NCI-H146 treated with DMSO at 0.1 percent for 48 hours (cell line): ENCODE measurements at regions not wholly inside any gene's neighbourhood (a gene's known extent, or its start where the extent isn't known, plus 50 kb on each side); places are given as distances from the start of the nearest gene placed in this dataset.
"Not testable (repeated sequence)": the region's sequence is repeated elsewhere in the genome, so short reads cannot be mapped to it uniquely, and the experiment has no call there.

Experiments used
- DNase-seq: peaks from one replicate; lab custom pipeline; 2025; ENCODE audit not compliant: unreplicated experiment; lab: John Stamatoyannopoulos, UW

DNA sequence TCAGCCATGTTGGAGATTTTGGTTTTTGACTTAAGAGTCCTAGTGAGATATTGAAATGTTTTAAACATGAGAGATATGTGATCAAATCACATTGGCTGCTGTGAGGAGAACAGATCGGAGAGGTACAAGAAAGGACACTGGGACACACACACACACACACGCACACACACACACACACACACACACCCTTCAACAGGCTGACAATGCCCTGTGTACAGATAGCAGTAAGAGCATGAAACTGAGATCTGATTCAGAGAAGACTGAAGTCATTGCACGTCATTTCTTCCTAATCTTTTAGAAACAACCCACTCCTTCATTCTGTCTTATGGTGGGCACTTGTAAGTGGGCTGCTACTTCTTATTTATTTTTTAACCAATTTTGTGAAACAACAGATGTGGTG is 200.5 kb upstream of the E2F8 start:
- DNase-seq: no peak

DNA sequence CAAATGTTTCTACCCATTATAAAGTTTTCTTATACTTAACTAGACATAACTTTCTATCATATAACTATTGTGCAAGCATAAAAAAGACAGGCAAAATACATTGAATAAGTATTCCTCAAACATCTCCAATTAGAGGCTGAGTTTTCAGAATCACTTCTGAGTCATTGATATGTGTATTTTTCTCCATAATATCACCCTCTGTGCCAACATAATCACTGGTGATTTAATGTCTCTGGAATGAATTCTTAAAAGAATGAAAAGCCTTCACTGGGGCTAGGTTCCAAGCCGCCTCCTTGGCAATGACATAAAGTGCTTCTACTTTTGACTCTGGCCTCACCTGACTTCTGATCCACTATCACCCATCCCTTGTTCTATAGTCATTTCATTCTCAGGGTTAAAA is 197.0 kb upstream of the E2F8 start:
- no peak for DNase-seq

DNA sequence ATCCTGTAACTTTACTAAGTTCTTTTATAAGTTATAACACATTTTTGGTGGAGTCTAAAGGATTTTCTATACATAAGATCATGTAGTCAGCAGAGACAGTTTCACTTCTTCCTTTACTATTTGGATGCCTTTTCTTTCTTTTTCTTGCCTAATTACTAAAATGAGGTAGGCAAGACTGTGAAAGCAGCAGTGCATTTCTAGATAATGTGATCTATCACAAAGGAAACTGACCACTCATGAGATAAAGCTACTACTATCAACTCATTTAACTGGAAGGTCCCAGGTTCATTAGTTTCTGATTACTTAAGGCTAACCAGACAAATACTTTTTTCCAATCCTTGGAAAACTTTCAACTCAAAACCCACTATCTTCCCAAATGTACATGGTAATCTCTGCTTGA is 196.2 kb upstream of the E2F8 start:
- no peak for DNase-seq

DNA sequence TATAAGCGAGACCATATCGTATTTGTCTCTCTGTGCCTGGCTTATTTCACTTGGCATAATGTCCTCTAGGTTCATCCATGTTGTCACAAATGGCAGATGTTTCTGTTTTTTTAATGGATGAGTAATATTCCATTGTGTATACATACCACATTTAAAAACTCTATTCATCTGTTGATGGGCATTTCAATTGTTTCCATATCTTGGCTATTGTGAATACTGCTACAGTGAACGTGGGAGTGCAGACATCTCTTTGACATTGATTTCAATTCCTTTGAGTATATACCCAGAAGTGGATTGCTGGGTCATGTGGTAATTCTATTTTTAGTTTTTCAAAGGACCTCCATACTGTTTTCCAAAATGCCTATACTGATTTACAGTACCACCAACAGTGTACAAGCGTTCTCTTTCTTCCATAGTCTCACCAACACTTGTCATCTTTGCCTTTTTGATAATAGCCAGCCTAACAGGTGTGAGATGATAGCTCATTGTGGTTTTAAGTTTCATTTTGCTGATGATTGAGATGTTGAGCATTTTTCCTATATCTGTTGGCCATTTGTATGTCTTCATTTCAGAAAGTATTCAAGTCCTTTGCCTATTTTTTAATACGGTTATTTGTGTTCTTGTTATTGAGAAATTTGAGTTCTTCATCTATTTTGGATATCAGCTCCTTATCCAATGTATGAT is 194.7 kb upstream of the E2F8 start:
- no peak for DNase-seq

DNA sequence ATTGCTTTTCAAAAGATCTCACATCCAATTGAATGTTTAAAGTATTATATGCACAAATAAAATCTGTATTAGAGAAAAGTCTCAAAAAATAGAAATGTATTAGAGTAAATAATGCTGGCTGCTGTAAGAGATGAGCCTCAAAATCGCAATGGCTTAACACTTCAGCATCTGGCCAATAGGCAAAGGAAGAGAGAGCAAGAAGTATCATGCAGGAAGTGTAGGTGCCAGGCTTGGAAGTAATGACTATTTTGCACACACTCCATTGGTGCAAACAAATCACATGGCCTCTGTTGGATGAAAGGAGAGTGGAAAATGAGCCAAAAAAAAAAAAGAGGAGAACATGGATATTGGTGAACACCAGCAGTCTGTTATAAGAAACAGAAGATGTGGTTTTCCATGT is 193.0 kb upstream of the E2F8 start:
- no peak for DNase-seq

DNA sequence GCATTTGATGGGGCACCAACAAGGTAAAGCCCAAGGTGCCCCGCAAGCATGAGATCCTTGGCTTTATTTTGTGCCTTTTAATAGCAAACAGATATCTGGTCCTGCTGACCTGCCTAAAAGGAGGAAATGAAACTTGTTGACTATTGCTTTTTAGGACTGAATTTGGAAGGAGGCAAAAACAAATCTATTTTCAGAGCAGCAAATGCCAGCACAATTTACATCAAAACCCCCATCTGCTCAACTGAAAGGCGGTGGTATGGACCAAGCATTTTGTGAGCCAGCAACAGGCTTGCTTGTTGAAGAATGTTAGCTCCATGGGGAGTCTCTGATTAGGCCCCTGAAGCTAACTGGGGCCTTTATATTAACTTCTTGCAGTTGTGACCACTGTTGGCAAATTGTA is 192.6 kb upstream of the E2F8 start:
- no peak for DNase-seq

DNA sequence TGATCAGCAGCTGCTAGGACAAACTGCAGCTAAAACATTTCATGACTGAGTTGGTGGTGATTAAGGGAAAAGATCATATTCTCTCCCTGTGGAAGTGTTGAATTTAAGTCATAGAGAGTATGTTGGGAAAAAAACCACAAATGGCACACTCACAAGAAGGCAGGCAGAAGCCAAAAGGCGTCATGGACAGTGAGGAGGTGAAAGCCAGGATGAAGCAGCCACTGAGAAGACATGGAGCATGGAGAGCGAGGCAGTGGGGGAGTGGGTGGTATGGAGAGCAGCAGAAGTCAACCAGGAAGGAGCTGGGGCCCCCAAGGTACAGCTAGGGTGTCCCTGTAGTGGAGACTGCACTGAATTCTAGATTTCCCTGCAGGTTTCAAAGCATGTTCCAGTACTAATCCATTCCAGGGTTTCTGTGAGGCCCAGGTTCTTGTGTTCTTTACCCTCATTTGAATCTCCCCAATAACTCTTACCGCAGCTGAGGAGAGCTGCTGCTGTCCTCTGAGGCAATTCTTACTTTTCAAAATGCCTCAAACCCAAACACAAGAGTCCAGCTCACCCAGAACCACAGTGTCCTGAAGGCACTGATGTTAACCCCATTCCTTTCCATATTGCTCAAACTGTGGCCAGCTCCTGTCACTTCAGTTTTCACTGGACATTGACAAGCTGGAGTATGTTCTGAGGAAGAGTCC is 191.8 kb upstream of the E2F8 start:
- no peak for DNase-seq

DNA sequence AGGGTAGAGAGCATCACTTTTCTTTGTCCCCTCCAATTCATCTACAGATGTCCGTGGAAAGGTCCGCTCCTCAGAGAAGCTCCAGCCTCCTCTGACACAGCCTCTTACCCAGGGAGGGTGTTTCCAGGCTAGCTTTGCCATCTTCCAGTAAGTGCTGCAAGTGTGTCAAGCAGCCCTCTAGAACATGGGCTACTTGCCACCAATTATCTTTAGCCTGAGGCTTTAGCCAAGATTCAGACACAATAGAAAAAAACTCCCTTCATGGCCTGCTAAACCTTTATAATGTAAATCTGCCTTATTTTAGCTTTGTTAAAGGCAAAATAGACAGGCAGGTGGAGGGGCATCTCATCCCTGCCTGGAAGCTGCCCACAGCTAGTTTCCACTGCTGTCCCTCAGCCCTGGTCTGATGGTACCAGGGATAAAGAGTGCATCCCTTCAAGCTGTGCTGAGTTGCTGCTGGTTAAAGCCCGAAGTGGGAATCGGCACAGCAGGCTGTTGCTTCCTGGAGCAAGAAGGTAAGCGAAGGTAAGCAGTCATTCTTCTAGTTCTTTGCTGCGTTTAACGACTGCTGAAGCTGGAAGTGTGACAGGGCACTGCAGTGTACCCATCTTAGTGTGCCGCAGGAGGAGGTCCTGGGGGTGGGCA is 190.1 kb upstream of the E2F8 start:
- DNase-seq: no peak

DNA sequence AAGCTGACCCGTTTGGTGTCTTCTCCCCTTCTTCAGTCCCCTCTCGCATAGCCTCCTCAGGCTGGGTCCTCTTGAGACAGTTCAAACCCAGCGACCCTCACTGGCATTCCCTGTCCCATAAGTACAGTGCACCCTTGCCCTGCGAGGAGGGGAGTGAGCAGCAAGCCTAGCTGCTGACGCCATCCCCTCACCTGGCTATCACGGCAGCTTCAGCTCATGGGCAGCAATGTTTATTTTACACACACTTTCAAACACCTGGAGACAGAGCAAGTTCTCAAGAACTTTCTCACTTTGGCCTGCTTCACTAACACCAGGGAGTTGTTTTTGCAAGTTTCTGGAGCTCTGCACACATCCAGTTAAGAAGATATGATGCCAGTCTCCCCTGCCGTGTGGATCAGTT is 189.6 kb upstream of the E2F8 start:
- no peak for DNase-seq

DNA sequence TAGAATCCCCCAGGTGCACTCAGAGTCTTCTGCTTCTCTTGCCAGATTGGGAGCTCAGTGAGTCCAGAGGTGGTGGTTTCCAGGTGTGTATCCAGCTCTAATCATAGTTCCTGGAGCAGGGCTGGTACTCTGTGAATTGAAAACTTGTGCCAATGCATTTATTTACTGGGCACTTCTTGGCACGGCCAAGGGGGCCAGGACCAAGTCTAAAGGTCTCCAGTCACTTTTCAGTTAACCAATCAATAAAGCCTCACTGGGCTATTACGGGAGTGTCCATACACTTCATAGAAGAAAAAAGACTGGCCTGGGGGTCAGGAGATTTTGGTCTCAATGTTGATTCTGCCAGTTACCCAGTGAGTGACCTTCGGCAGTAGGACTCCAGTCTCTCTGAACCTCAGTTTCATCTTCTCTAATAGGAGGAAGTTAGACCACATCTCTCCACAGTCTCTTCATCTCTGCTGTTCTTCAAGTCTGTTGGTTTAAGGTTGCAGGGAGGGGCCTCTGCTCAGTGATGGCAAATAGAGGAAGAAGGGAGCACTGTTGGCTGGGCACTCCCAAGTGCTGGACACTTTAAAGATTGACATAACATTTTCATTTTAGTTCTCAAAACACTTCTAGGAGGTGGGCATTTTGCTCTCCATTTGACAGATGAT is 188.5 kb upstream of the E2F8 start:
- DNase-seq: no peak

DNA sequence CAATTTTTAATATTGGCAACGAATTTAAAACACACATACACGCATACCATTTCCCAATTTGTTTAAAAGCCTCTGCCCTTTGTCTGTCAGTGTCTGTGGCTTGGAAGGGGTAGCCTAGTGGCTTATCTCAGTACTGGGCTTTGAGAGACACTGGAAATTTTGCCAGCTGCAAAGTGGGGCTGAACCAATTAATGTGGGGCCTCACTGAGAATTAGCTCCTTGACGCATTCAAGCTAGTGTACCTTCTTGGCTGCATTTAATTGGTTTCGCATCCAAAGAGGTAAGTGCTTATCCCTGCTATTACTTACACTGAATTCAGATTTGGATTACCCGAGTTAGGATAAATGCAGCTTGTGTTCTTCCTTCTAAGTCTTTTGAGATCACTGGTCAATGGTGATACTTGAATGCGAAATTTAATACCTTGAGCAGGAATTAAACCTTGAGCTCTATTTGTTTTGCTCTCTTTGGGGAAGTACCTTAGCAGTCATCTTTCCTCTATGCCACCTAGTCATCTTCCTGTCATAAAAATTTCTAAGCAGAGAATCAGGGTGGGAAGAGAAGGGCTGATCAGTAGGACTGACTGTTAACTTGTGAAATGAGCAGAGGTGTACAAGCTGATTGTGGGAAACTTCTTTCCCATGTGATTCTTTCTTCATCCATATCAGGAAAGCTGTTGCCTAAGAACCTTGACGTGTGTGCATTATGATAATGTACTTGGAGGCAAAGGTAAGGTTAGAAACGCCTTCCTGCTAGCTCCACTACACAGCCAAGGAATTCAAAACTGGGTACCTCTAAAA is 187.7 kb upstream of the E2F8 start:
- no peak for DNase-seq

DNA sequence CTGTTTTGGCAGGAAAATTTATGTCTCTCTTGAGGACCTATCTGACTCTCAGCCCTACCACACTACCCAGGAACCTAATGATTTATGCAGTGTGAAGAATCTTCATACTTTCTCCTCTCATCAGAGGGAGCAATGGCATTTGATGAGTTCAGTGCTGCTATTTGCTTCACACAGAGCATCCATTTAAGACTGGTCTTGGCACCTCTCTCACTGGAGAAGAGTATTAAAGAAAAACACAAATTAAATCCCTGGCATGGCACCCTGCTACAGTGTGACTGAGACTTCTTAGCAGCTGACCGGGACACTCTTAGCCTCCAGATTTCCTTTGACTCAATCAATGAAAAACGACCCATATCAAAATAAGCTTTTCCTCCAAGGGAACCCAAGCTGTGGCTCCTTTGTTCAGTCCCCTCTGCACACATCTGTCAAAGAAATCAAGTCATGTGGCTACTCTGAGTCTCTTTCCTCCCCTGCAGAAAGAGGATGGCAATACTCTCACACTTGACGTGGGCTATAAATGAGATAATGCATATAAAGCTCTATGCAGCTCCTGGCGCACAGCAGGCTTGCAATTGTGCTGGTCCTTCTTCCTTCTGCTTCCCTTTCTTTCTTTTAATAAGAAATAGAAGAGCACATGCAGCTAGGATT is 186.1 kb upstream of the E2F8 start:
- no peak for DNase-seq

DNA sequence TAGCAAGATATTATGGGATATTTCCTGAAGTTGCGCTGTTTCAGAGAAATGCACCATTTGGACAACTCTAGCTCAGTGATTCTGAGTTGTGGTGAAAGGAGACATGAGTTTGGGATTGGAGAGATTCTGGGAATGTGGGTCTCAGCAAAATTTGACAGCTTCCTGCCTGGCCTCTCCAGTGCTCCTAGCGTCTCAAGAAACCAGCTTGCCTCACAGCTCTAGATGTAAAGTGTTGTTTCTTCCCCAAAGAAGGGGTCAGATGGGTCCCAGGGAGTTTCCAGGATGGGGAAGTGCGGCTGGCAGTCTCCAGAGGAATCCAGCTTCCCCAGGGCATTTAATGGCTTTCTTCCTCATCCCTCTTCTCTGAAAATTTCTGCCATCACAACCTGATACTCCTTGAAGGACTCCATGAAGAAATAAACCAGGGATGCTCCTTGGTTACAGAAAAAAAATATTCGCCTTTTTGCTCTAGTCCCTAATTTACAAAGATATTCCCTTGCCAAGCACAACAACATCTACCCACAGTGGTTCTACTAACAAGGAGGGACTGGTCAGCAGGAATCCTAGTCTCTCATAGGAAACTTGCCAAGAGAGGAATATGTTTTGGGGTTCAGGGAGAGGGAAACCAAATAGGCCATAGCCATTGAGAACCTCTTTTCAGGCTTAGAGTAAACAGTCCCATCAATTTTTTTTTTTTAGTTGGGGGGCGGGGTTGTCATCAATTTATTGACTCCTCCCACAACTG is 185.4 kb upstream of the E2F8 start:
- no peak for DNase-seq

DNA sequence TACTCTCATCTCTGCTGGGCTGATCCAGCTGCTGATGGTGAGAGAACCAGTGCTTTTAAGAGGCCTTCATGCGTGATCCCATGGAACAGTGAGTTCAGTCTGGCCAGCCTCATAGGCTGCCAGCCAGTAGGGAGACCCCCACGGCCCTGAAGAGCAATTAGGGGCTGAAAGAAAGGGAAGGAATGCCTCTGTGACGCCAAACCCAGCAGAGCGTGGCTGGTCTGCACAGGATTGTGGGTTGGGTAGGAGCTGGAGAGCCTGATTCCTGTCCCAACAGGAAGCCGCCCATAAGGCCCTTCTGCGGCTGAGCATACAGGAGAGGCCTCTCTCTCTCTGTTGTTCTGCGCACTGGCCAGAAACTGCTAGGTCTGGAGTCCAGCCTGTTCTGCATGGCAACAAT is 181.5 kb upstream of the E2F8 start:
- no peak for DNase-seq

DNA sequence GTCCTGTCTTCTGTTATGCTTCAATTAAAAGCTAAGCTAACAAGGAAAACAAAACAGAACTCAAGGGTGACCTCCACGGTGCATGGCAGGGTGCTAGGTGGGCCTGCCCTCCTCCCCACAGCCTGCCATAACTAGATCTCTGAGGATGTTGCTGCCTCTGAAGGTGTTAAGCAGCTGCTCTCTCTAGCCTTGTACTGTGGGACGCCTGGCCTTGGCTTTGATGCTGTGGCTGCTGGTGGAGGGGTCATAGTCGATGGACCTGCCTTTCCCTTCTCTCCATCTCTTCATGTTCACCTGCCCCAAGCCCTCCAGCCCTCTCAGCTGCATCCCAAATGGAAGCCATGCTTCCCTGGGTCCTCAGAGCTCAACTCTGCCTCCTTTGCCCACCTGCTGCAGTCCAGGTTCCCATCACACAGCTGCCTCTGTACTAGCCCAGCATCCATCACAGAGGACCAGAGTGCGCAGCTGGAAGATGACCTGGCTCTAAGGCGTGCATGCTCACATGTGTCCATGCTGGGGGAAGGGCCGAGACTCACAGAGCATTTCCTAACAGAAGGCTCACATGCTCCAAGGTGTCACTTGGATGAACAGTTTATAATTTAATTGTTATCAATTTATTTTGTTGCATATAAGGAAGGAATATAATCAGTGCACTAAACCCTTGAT is 180.3 kb upstream of the E2F8 start:
- DNase-seq: no peak

DNA sequence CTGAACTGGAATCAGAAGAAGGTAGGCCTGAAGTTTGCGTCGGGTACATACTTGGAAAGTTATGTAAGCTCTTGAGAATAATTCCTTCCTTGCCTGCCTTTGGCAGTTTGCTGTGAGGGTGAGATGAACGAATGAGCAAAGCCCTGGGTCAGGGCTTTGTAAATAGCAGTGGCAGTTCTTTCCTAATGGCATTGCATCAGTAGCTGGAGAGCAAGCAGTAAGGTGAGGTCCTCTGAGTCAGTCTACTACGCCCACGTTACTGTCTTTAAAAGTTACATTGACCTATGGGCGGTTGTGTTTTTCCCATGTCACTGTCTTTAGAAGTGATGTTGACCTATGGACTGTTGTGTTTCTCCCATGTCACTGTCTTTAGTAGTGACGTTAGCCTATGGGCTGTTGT is 179.1 kb upstream of the E2F8 start:
- no peak for DNase-seq

DNA sequence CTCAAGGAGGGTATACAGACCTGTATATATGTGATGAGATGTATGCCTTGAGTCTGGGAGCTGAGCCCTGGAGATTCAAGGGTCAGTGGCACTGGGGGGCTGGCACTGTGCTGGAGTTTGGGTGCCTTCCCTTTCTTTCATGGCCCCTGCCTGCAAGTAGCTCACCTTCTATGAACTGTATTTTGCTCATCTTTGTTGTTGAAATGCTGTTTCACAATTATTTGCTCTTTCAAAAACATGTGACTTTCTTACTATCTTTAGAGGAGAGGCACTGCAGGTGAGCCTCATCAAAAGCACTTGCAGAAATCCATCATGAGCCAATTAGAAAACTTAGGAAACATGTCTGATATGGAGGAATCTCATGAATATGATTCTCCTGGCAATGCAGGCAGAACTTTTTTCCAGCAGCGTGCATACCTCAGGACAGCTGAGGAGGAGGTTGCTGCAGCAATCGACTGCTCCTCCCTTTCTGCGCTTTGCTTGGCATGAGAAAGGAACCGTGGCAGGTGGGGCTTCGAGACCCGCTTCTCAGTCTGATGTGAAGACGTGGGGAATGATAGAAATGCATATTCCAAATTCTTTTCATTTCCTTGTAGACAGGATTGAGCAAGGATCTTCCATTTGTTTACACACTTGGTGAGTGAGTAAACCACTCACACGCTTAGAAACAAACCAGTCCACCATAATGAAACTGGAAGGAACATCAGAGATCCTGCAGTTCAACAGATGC is 178.4 kb upstream of the E2F8 start:
- no peak for DNase-seq

DNA sequence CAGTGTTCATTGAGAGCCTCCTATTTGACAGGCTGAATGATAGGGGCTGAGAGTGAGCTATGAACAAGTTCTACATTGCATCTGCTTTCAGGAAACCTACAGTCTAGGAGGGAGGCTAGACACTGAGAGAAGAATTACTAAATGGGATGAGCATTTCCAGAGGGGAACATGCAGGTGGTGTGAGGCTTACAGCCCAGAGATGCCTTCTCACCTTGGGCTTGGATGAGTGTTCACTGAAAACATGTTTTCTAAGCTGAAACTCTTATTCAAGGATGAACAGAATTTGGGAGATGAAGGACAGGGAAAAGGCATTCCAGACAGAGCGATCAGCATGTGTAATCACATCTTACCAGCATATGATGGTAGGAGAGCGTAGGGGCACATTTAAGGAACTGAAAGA is 177.5 kb upstream of the E2F8 start:
- DNase-seq: no peak

DNA sequence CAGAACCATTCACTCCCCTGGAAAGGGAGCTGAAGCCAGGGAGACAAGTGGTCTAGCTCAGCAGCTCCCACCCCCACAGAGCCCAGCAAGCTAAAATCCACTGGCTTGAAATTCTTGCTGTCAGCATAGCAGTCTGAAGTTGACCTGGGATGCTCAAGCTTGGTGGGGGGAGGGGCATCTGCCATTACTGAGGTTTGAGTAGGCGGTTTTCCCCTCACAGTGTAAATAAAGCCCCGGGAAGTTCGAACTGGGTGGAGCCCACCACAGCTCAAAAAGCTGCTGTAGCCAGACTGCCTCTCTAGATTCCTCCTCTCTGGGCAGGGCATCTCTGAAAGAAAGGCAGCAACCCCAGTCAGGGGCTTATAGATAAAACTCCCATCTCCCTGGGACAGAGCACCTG is 171.3 kb upstream of the E2F8 start:
- DNase-seq: not testable (repeated sequence)
